ENCODE measurements at regions not wholly inside any gene's neighbourhood (a gene's known extent, or its start where the extent isn't known, plus 50 kb on each side); places are given as distances from the start of the nearest gene placed in this dataset.

DNA sequence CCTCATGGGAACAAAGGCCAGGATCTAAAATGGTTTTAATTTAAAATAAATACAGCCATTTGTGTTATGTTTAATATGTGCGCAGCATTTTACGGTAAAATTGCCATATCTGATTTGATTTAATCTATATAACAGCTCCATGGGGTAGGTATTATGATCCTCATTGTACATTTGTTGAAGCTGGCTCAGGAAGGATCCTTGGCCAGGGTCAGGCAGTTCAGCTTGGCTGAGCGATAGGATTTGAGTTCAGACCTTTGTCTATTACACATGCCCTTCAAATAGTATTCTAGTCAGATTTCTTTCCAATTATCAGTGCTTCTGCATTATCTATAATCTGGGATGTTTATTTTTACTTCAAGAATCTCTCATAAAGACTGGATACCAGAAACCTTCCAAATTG lies 950.4 kb upstream of the EEF2KMT start:
- TF ChIP-seq EZH2phosphoT487 (IDR thresholded peaks at IDR 0.05; ENCODE audit: borderline replicate concordance, low read depth, low read length) (no peak), CTCF (conservative IDR thresholded peaks at IDR 0.05; ENCODE audit: low read length) (no peak)
- H3K36me3 ChIP-seq (ENCODE audit: insufficient read depth, low read length): no peaks in the 10 kb centered on the region
- DNase-seq (ENCODE audit: low spot score): no peak
- BruUV-seq (replicated peaks): no TSS peak
- CTCF ChIA-PET (ENCODE audit: unreplicated experiment): no interaction called here
- H3K4me1 ChIP-seq (ENCODE audit: insufficient read depth, low read length, poor library complexity, severe bottlenecking): no peaks in the 10 kb centered on the region
- H3K4me3 ChIP-seq (ENCODE audit: low read depth, low read length, poor library complexity, severe bottlenecking): no peak overlapping the region
- H2AFZ ChIP-seq (ENCODE audit: low read length): no peak overlapping the region
- H3K27ac ChIP-seq (ENCODE audit: low read depth, low read length, poor library complexity, severe bottlenecking): no peak overlapping the region
- H3K9me2 ChIP-seq (ENCODE audit: insufficient read depth, low read length): no peaks in the 10 kb centered on the region
- H3K79me2 ChIP-seq (ENCODE audit: insufficient read depth, low read depth, low read length): no peaks in the 10 kb centered on the region
- no peaks in the 10 kb centered on the region for H3K9me3 ChIP-seq (ENCODE audit: low read length)
- no peaks in the 10 kb centered on the region for H4K20me1 ChIP-seq (ENCODE audit: insufficient read depth, low read length)
- intact Hi-C loops (cut with micrococcal nuclease; ENCODE audit: unreplicated experiment): no loop called here
- POLR2A ChIA-PET: no interaction called here
- no peak overlapping the region for H3K4me2 ChIP-seq (ENCODE audit: low read length)

- intact Hi-C loops (cut with micrococcal nuclease; ENCODE audit: unreplicated experiment): no loop called here
- BruUV-seq (replicated peaks): no TSS peak
- CTCF ChIA-PET (ENCODE audit: unreplicated experiment): no interaction called here
Measured at GRCh38 chr16:6047325-6047724, 949.7 kb upstream of the EEF2KMT start.

More at GRCh38 chr16:6047325-6047724, 949.7 kb upstream of the EEF2KMT start:
- Histone ChIP-seq H3K4me3 (ENCODE audit: low read depth, low read length, poor library complexity, severe bottlenecking) (no peak overlapping the region), H3K4me1 (ENCODE audit: insufficient read depth, low read length, poor library complexity, severe bottlenecking) (no peaks in the 10 kb centered on the region), H3K9me2 (ENCODE audit: insufficient read depth, low read length) (no peaks in the 10 kb centered on the region), H3K9me3 (ENCODE audit: low read length) (no peaks in the 10 kb centered on the region), H2AFZ (ENCODE audit: low read length) (no peak overlapping the region), H3K36me3 (ENCODE audit: insufficient read depth, low read length) (no peaks in the 10 kb centered on the region), H3K27ac (ENCODE audit: low read depth, low read length, poor library complexity, severe bottlenecking) (no peak overlapping the region), H4K20me1 (ENCODE audit: insufficient read depth, low read length) (no peaks in the 10 kb centered on the region), H3K79me2 (ENCODE audit: insufficient read depth, low read depth, low read length) (no peaks in the 10 kb centered on the region), H3K4me2 (ENCODE audit: low read length) (no peak overlapping the region)
- POLR2A ChIA-PET: no interaction called here
- TF ChIP-seq EZH2phosphoT487 (IDR thresholded peaks at IDR 0.05; ENCODE audit: borderline replicate concordance, low read depth, low read length) (no peak), CTCF (conservative IDR thresholded peaks at IDR 0.05; ENCODE audit: low read length) (no peak)
- no peak for DNase-seq (ENCODE audit: low spot score)
